ENCODE measurements at regions not wholly inside any gene's neighbourhood (a gene's known extent, or its start where the extent isn't known, plus 50 kb on each side); places are given as distances from the start of the nearest gene placed in this dataset.

DNA sequence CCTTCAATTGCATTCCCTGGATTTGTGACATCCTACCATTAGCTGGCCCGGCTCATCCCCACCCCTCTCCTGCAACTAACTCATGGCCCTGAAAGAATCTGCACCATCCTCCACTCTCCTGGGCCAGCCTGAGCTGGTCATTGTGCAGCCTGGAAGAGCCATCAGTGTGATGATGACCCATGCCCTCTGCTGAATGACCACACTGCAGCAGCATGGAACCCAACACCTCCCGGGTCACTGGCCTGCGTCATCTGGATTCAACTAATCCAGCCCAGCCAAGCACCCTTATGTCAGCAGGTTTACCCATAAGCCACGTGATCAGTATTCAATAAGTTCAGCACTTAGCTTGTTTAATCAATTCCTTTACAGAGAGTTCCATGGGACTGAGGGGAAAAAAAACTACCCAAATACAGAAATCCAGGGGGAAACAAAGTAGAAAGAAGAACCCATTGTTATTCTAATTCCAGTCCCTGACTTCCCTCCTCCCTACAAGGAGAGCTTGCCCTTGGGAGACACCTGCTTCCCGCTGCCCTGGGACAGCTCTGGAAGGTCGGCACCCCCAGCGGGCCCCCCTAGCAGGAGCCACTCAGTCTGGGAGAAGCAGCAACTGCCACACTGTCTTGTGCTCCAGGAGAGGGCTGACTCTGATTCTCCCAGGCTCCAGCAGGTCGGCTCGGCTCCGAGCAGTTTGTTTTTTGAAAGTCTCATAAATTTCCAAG, 309.1 kb upstream of the TLE3 start:
- no peaks in the 10 kb centered on the region for H3K36me3 ChIP-seq
- H3K4me1 ChIP-seq = no peaks in the 10 kb centered on the region
- TF ChIP-seq CTCF (IDR thresholded peaks at IDR 0.05) (no peak), POLR2AphosphoS5 (IDR thresholded peaks at IDR 0.05; ENCODE audit: insufficient read depth in 1 of 2, low read depth in 1 of 2) (no peak), POLR2A (IDR thresholded peaks at IDR 0.05) (no peak)
- no peaks in the 10 kb centered on the region for H3K27me3 ChIP-seq
- no peak overlapping the region for H3K27ac ChIP-seq
- H3K4me3 ChIP-seq = no peak overlapping the region
- intact Hi-C loops (cut with DNase I) = no loop called here
- no peak for DNase-seq (ENCODE audit: extremely low spot score in 2 of 2)
- H3K9me3 ChIP-seq = no peaks in the 10 kb centered on the region

- DNase-seq (ENCODE audit: extremely low spot score in 2 of 2) = no peak
- H3K4me3 ChIP-seq = no peak overlapping the region
- no peak for TF ChIP-seq CTCF (IDR thresholded peaks at IDR 0.05)
- no peak for TF ChIP-seq POLR2AphosphoS5 (IDR thresholded peaks at IDR 0.05; ENCODE audit: insufficient read depth in 1 of 2, low read depth in 1 of 2)
- TF ChIP-seq POLR2A (IDR thresholded peaks at IDR 0.05) = no peak
- intact Hi-C loops (cut with DNase I) = no loop called here
- no peak overlapping the region for H3K27ac ChIP-seq
- H3K27me3 ChIP-seq = no peaks in the 10 kb centered on the region
- no peaks in the 10 kb centered on the region for H3K4me1 ChIP-seq
- no peaks in the 10 kb centered on the region for H3K9me3 ChIP-seq
- no peaks in the 10 kb centered on the region for H3K36me3 ChIP-seq
These were observed 304.0 kb upstream of the TLE3 start for GRCh38 chr15:70401709-70402108.

DNA sequence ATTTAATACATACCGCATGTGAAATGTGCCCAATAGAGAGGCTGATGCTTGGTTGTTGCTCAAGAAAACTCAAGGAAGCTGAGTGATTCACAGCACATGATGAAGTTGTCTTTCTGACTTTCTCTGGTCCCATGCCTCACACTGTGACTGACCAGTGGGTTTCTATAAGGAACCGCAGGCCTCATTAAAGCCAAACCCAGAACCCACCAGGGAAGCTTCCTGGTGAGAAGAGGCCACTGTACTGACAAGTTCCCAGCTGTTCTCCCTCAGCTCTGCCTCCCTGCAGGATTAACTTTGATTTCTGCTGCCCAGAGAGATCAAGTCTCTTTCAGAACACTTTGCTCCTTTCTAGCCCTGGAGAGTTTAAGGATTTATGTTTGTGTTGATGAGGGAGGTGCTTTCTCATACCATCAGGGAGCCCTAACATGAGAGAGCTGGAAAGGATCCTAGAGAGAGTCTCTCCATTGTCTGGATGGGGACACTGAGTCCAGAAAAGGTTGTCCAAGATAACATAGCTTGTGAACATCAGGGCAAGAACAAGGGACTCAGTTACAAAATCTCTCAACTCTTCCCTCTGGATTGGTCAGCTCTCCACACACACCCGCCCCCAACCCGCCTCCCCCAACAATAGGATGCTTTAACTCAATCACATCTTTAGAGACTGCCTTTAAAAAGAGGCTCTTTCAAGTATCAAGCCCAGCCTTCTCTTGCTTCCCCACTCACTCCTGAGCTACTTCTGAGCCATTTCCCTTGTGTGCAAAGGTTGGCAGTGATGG, 303.2 kb upstream of the TLE3 start:
- DNase-seq (ENCODE audit: extremely low spot score in 2 of 2) = no peak
- no peaks in the 10 kb centered on the region for H3K27me3 ChIP-seq

GRCh38 chr15:70399204-70399603, 301.5 kb upstream of the TLE3 start:
- Histone ChIP-seq H3K4me1 (no peaks in the 10 kb centered on the region), H3K27ac (no peak overlapping the region), H3K9me3 (no peaks in the 10 kb centered on the region), H3K4me3 (no peak overlapping the region), H3K27me3 (no peaks in the 10 kb centered on the region), H3K36me3 (no peaks in the 10 kb centered on the region)
- DNase-seq (ENCODE audit: extremely low spot score in 2 of 2) = no peak
- intact Hi-C loops (cut with DNase I) = no loop called here
- TF ChIP-seq CTCF (IDR thresholded peaks at IDR 0.05) (no peak), POLR2A (IDR thresholded peaks at IDR 0.05) (no peak), POLR2AphosphoS5 (IDR thresholded peaks at IDR 0.05; ENCODE audit: insufficient read depth in 1 of 2, low read depth in 1 of 2) (no peak)

More for the DNA sequence above, 303.2 kb upstream of the TLE3 start:
- Histone ChIP-seq H3K4me3 (no peak overlapping the region), H3K36me3 (no peaks in the 10 kb centered on the region), H3K4me1 (no peaks in the 10 kb centered on the region), H3K9me3 (no peaks in the 10 kb centered on the region), H3K27ac (no peak overlapping the region)
- TF ChIP-seq CTCF (IDR thresholded peaks at IDR 0.05) (no peak), POLR2AphosphoS5 (IDR thresholded peaks at IDR 0.05; ENCODE audit: insufficient read depth in 1 of 2, low read depth in 1 of 2) (no peak), POLR2A (IDR thresholded peaks at IDR 0.05) (no peak)
- intact Hi-C loops (cut with DNase I) = no loop called here

DNA sequence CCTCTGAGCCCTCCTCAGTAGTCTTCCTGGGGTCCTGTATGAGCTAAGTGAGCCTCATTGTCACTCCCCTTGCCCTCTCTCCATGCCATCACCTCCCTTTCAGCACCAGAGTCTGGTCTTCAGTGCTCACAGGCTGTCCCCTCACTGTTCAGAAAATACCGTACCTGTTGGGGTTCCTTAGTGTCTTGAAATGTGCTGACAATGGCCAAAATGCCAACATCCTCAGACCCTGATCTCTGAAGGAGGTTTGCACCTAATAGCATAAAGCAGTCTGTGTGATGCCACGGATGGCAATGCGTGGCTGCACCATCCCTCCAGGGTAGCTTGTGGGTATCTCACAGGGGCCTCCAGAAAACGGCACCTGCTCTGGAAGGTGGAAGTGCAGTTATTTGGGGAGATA, 301.0 kb upstream of the TLE3 start:
- intact Hi-C loops (cut with DNase I) = no loop called here
- H3K9me3 ChIP-seq = no peaks in the 10 kb centered on the region
- no peaks in the 10 kb centered on the region for H3K27me3 ChIP-seq
- H3K4me3 ChIP-seq = no peak overlapping the region
- TF ChIP-seq CTCF (IDR thresholded peaks at IDR 0.05) (no peak), POLR2AphosphoS5 (IDR thresholded peaks at IDR 0.05; ENCODE audit: insufficient read depth in 1 of 2, low read depth in 1 of 2) (no peak), POLR2A (IDR thresholded peaks at IDR 0.05) (no peak)
- no peak for DNase-seq (ENCODE audit: extremely low spot score in 2 of 2)
- no peak overlapping the region for H3K27ac ChIP-seq
- H3K4me1 ChIP-seq = no peaks in the 10 kb centered on the region
- no peaks in the 10 kb centered on the region for H3K36me3 ChIP-seq
